Loucy (cell line): ENCODE measurements at regions not wholly inside any gene's neighbourhood (a gene's known extent, or its start where the extent isn't known, plus 50 kb on each side); places are given as distances from the start of the nearest gene placed in this dataset.

Source experiments
- CTCF ChIP-seq: fragments of 200-600 bp; sonication (generic); conservative IDR thresholded peaks from 2 replicates; pipeline ENCODE4 v1.5.1; 2014; ENCODE audit warnings: mild to moderate bottlenecking, antibody characterized with exemption, low read length
- EZH2phosphoT487 ChIP-seq: fragments of 200-600 bp; IDR thresholded peaks from 2 replicates; pipeline ENCODE4 v1.6.1; 2018; ENCODE audit warnings: antibody characterized with exemption, mild to moderate bottlenecking, moderate library complexity, borderline replicate concordance

GRCh38 chr14:48714366-48714765, 871.8 kb downstream of the RPS29 start:
- no peak for TF ChIP-seq CTCF
- no peak for TF ChIP-seq EZH2phosphoT487
